ENCODE measurements at regions not wholly inside any gene's neighbourhood (a gene's known extent, or its start where the extent isn't known, plus 50 kb on each side); places are given as distances from the start of the nearest gene placed in this dataset.

GRCh38 chr7:155212301-155213015 is 85.2 kb upstream of the INSIG1 start:
- Histone ChIP-seq H3K36me3 (replicated peaks; ENCODE audit: low read depth, low read length) (no peaks in the 10 kb centered on the region), H4K20me1 (ENCODE audit: insufficient read depth, low read length) (no peaks in the 10 kb centered on the region), H3K9me3 (ENCODE audit: insufficient read depth, low read length) (no peaks in the 10 kb centered on the region), H3K79me2 (ENCODE audit: low read length) (no peaks in the 10 kb centered on the region), H3K4me2 (ENCODE audit: low read length) (no peak overlapping the region), H3K4me3 (ENCODE audit: low read length) (no peak overlapping the region), H3K9ac (ENCODE audit: low read length) (no peak overlapping the region), H3K4me1 (ENCODE audit: low read length) (peaks cover 16% of the 10 kb centered on the region), H3K27ac (ENCODE audit: low read length) (no peak overlapping the region), H2AFZ (ENCODE audit: low read depth, low read length) (no peak overlapping the region), H3K27me3 (ENCODE audit: low read depth, low read length) (no peaks in the 10 kb centered on the region)
- TF ChIP-seq EZH2phosphoT487 (IDR thresholded peaks at IDR 0.05; ENCODE audit: low read depth), result no peak
- no peak for TF ChIP-seq CTCF (IDR thresholded peaks at IDR 0.05; ENCODE audit: low read depth, low read length)

GRCh38 chr7:155213385-155213784 is 84.3 kb upstream of the INSIG1 start:
- Histone ChIP-seq H3K9ac (ENCODE audit: low read length) (no peak overlapping the region), H3K27ac (ENCODE audit: low read length) (no peak overlapping the region), H3K27me3 (ENCODE audit: low read depth, low read length) (no peaks in the 10 kb centered on the region), H2AFZ (ENCODE audit: low read depth, low read length) (no peak overlapping the region), H3K9me3 (ENCODE audit: insufficient read depth, low read length) (no peaks in the 10 kb centered on the region), H3K4me2 (ENCODE audit: low read length) (no peak overlapping the region), H3K36me3 (replicated peaks; ENCODE audit: low read depth, low read length) (no peaks in the 10 kb centered on the region), H3K4me3 (ENCODE audit: low read length) (no peak overlapping the region), H4K20me1 (ENCODE audit: insufficient read depth, low read length) (no peaks in the 10 kb centered on the region), H3K79me2 (ENCODE audit: low read length) (no peaks in the 10 kb centered on the region), H3K4me1 (ENCODE audit: low read length) (peaks cover 18% of the 10 kb centered on the region)
- TF ChIP-seq CTCF (IDR thresholded peaks at IDR 0.05; ENCODE audit: low read depth, low read length) (no peak), EZH2phosphoT487 (IDR thresholded peaks at IDR 0.05; ENCODE audit: low read depth) (no peak)

GRCh38 chr7:155213955-155214740 is 83.5 kb upstream of the INSIG1 start:
- H3K27me3 ChIP-seq (ENCODE audit: low read depth, low read length), result no peaks in the 10 kb centered on the region
- H3K4me2 ChIP-seq (ENCODE audit: low read length), result no peak overlapping the region
- no peak overlapping the region for H3K9ac ChIP-seq (ENCODE audit: low read length)
- no peak overlapping the region for H2AFZ ChIP-seq (ENCODE audit: low read depth, low read length)
- H3K9me3 ChIP-seq (ENCODE audit: insufficient read depth, low read length), result no peaks in the 10 kb centered on the region
- H4K20me1 ChIP-seq (ENCODE audit: insufficient read depth, low read length), result no peaks in the 10 kb centered on the region
- peaks cover 18% of the 10 kb centered on the region for H3K4me1 ChIP-seq (ENCODE audit: low read length)
- H3K36me3 ChIP-seq (replicated peaks; ENCODE audit: low read depth, low read length), result no peaks in the 10 kb centered on the region
- H3K27ac ChIP-seq (ENCODE audit: low read length), result no peak overlapping the region
- no peaks in the 10 kb centered on the region for H3K79me2 ChIP-seq (ENCODE audit: low read length)
- H3K4me3 ChIP-seq (ENCODE audit: low read length), result no peak overlapping the region
- TF ChIP-seq EZH2phosphoT487 (IDR thresholded peaks at IDR 0.05; ENCODE audit: low read depth) (no peak), CTCF (IDR thresholded peaks at IDR 0.05; ENCODE audit: low read depth, low read length) (no peak)

- TF ChIP-seq CTCF (IDR thresholded peaks at IDR 0.05; ENCODE audit: low read depth, low read length) (no peak), EZH2phosphoT487 (IDR thresholded peaks at IDR 0.05; ENCODE audit: low read depth) (no peak)
- no peaks in the 10 kb centered on the region for H4K20me1 ChIP-seq (ENCODE audit: insufficient read depth, low read length)
- no peak overlapping the region for H3K4me3 ChIP-seq (ENCODE audit: low read length)
- no peak overlapping the region for H2AFZ ChIP-seq (ENCODE audit: low read depth, low read length)
- H3K79me2 ChIP-seq (ENCODE audit: low read length), result no peaks in the 10 kb centered on the region
- no peak overlapping the region for H3K4me2 ChIP-seq (ENCODE audit: low read length)
- H3K36me3 ChIP-seq (replicated peaks; ENCODE audit: low read depth, low read length), result no peaks in the 10 kb centered on the region
- peaks cover 5% of the 10 kb centered on the region; the same call in 1 of the 2 replicates for H3K4me1 ChIP-seq (ENCODE audit: low read length)
- H3K27ac ChIP-seq (ENCODE audit: low read length), result no peak overlapping the region
- no peaks in the 10 kb centered on the region for H3K9me3 ChIP-seq (ENCODE audit: insufficient read depth, low read length)
- no peaks in the 10 kb centered on the region for H3K27me3 ChIP-seq (ENCODE audit: low read depth, low read length)
- H3K9ac ChIP-seq (ENCODE audit: low read length), result no peak overlapping the region
Observed at GRCh38 chr7:155215576-155216325, 81.9 kb upstream of the INSIG1 start.

Data from OCI-LY3 (cell line).